ENCODE measurements at regions not wholly inside any gene's neighbourhood (a gene's known extent, or its start where the extent isn't known, plus 50 kb on each side); places are given as distances from the start of the nearest gene placed in this dataset.

DNA sequence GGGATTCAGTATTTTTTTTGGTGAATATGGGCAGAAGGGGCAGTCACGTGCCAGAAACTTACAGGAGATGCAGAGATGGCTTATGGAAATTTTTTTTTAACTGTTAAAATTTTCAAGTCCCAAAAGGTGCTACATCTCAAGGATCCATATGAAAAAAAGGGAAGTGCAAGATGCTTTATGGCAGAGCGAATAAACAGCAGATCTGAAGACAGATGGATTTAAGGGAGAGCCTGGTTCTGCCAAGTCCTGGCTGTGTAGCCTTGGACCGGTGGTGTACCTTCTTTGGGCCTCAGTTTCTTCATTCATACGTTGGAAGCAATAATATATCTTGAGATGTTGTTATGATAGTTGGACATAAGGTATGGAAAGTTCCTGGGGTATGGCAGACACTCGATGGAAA is 91.5 kb upstream of the ARRDC4 start:
- Mint-ChIP-seq H3K36me3 (ENCODE audit: insufficient read depth, unreplicated experiment) (no peaks in the 10 kb centered on the region), H3K9me3 (ENCODE audit: unreplicated experiment) (no peaks in the 10 kb centered on the region), H3K27ac (ENCODE audit: unreplicated experiment) (no peak overlapping the region), H3K4me3 (ENCODE audit: unreplicated experiment) (no peak overlapping the region), H3K27me3 (ENCODE audit: insufficient read depth, unreplicated experiment) (no peaks in the 10 kb centered on the region), H3K4me1 (ENCODE audit: low read depth, unreplicated experiment) (no peaks in the 10 kb centered on the region)
- intact Hi-C loops (cut with micrococcal nuclease; ENCODE audit: unreplicated experiment): no loop called here
- ChIA-PET CTCF (no interaction called here), POLR2A (no interaction called here)
- no peaks in the 10 kb centered on the region for H3K9me3 ChIP-seq
- DNase-seq: no peak
- H3K27me3 ChIP-seq (replicated peaks; ENCODE audit: control insufficient read depth, insufficient read depth, low read length): no peaks in the 10 kb centered on the region
- no peaks in the 10 kb centered on the region for H3K36me3 ChIP-seq (ENCODE audit: control insufficient read depth, insufficient read depth, low read length)
- TF ChIP-seq, protein P1, sequence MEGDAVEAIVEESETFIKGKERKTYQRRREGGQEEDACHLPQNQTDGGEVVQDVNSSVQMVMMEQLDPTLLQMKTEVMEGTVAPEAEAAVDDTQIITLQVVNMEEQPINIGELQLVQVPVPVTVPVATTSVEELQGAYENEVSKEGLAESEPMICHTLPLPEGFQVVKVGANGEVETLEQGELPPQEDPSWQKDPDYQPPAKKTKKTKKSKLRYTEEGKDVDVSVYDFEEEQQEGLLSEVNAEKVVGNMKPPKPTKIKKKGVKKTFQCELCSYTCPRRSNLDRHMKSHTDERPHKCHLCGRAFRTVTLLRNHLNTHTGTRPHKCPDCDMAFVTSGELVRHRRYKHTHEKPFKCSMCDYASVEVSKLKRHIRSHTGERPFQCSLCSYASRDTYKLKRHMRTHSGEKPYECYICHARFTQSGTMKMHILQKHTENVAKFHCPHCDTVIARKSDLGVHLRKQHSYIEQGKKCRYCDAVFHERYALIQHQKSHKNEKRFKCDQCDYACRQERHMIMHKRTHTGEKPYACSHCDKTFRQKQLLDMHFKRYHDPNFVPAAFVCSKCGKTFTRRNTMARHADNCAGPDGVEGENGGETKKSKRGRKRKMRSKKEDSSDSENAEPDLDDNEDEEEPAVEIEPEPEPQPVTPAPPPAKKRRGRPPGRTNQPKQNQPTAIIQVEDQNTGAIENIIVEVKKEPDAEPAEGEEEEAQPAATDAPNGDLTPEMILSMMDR (IDR thresholded peaks at IDR 0.05; ENCODE audit: insufficient read depth in 1 of 2, low read depth in 1 of 2, low read length in 1 of 2, severe bottlenecking in 1 of 2, unreplicated experiment in 1 of 2): no peak
- no peak overlapping the region for H3K4me3 ChIP-seq (ENCODE audit: low read depth, low read length)
- H3K4me1 ChIP-seq: no peaks in the 10 kb centered on the region
- no TSS peak for BruUV-seq (replicated peaks)

DNA sequence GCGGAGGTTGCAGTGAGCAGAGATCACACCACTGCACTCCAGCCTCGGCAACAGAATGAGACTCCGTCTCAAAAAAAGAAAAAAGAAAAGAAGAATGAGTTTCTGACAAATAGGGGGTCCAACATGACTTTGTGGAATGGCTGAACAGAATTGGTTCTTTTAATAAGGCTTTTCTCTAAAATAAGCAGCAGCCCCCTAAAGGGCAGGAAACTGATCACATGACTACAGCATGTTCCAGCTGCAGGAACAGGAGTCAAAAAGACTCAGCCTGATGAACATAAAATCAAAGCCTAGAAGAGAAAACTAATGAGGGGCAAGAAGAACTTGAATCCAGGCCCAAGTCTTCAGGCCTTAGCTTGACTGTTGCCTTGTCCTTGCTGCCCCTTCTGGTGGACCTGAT is 89.7 kb upstream of the ARRDC4 start:
- Histone ChIP-seq H3K9me3 (no peaks in the 10 kb centered on the region), H3K4me1 (no peaks in the 10 kb centered on the region), H3K27me3 (replicated peaks; ENCODE audit: control insufficient read depth, insufficient read depth, low read length) (no peaks in the 10 kb centered on the region), H3K4me3 (ENCODE audit: low read depth, low read length) (no peak overlapping the region), H3K36me3 (ENCODE audit: control insufficient read depth, insufficient read depth, low read length) (no peaks in the 10 kb centered on the region)
- ChIA-PET CTCF (no interaction called here), POLR2A (no interaction called here)
- no peak overlapping the region for H3K4me3 Mint-ChIP-seq (ENCODE audit: unreplicated experiment)
- intact Hi-C loops (cut with micrococcal nuclease; ENCODE audit: unreplicated experiment): no loop called here
- H3K27ac Mint-ChIP-seq (ENCODE audit: unreplicated experiment): no peak overlapping the region
- no peaks in the 10 kb centered on the region for H3K4me1 Mint-ChIP-seq (ENCODE audit: low read depth, unreplicated experiment)
- H3K27me3 Mint-ChIP-seq (ENCODE audit: insufficient read depth, unreplicated experiment): no peaks in the 10 kb centered on the region
- no peak for DNase-seq
- no TSS peak for BruUV-seq (replicated peaks)
- no peaks in the 10 kb centered on the region for H3K36me3 Mint-ChIP-seq (ENCODE audit: insufficient read depth, unreplicated experiment)
- TF ChIP-seq, protein P1 (IDR thresholded peaks at IDR 0.05; ENCODE audit: insufficient read depth in 1 of 2, low read depth in 1 of 2, low read length in 1 of 2, severe bottlenecking in 1 of 2, unreplicated experiment in 1 of 2): no peak
- H3K9me3 Mint-ChIP-seq (ENCODE audit: unreplicated experiment): no peaks in the 10 kb centered on the region

DNA sequence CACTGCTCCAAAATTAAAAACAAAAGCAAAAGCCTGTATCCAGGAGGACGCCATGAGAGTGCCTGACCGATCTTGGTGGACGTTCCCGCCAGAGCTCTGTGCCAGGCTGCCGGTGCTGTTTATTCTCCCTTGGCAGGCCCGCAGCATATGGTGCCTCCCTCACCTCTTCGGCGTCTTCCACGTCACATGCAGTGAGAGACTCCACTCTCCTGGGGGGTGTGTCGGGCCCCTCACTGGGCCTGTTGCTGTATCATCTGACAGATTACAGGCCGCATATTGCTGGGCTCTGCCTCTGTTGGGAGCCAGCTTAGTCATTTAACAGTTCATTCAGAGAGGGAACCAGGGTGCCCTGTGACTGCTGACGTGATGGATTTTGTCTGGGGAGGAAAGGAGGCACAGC is 86.4 kb upstream of the ARRDC4 start:
- H3K4me3 ChIP-seq (ENCODE audit: low read depth, low read length): no peak overlapping the region
- H3K4me1 ChIP-seq: no peaks in the 10 kb centered on the region
- CTCF ChIA-PET: no interaction called here
- no peaks in the 10 kb centered on the region for H3K27me3 ChIP-seq (replicated peaks; ENCODE audit: control insufficient read depth, insufficient read depth, low read length)
- intact Hi-C loops (cut with micrococcal nuclease; ENCODE audit: unreplicated experiment): no loop called here
- H3K36me3 ChIP-seq (ENCODE audit: control insufficient read depth, insufficient read depth, low read length): no peaks in the 10 kb centered on the region
- POLR2A ChIA-PET: no interaction called here
- no peak overlapping the region for H3K4me3 Mint-ChIP-seq (ENCODE audit: unreplicated experiment)
- no peak overlapping the region for H3K27ac Mint-ChIP-seq (ENCODE audit: unreplicated experiment)
- DNase-seq: no peak
- no peaks in the 10 kb centered on the region for H3K9me3 ChIP-seq
- BruUV-seq (replicated peaks): no TSS peak
- H3K9me3 Mint-ChIP-seq (ENCODE audit: unreplicated experiment): no peaks in the 10 kb centered on the region
- no peaks in the 10 kb centered on the region for H3K4me1 Mint-ChIP-seq (ENCODE audit: low read depth, unreplicated experiment)
- TF ChIP-seq, protein P1 (IDR thresholded peaks at IDR 0.05; ENCODE audit: insufficient read depth in 1 of 2, low read depth in 1 of 2, low read length in 1 of 2, severe bottlenecking in 1 of 2, unreplicated experiment in 1 of 2): no peak
- H3K27me3 Mint-ChIP-seq (ENCODE audit: insufficient read depth, unreplicated experiment): peaks cover 3% of the 10 kb centered on the region
- no peaks in the 10 kb centered on the region for H3K36me3 Mint-ChIP-seq (ENCODE audit: insufficient read depth, unreplicated experiment)
